Liver (tissue), 8 donors: ENCODE measurements at regions not wholly inside any gene's neighbourhood (a gene's known extent, or its start where the extent isn't known, plus 50 kb on each side); places are given as distances from the start of the nearest gene placed in this dataset.

Source experiments
- DNase-seq: peaks from one replicate; pipeline ENCODE4 v3.0.0-alpha.2; 2017; ENCODE audit warnings: low spot score
- H3K27ac ChIP-seq, 2 donors: one replicate each; pipeline ENCODE4 v1.7.0; 2013; ENCODE audit warnings: inconsistent platforms in 2 of 2, low read length in 2 of 2, control low read depth in 1 of 2, low read depth in 1 of 2, mild to moderate bottlenecking in 1 of 2
- H3K27me3 ChIP-seq, 4 donors: one replicate each; pipeline versions ENCODE4 v1.6.1 to v1.7.0; 2013; ENCODE audit warnings: low read length in 3 of 4, inconsistent platforms in 1 of 4, mild to moderate bottlenecking in 1 of 4, moderate library complexity in 1 of 4; ENCODE audit not compliant: control insufficient read depth in 4 of 4, insufficient read depth in 4 of 4
- H3K36me3 ChIP-seq, 4 donors: one replicate each; pipeline versions ENCODE4 v1.6.1 to v1.7.0; 2013; ENCODE audit warnings: low read length in 3 of 4, mild to moderate bottlenecking in 3 of 4, low read depth in 1 of 4, moderate library complexity in 1 of 4; ENCODE audit not compliant: control insufficient read depth in 4 of 4, insufficient read depth in 3 of 4
- H3K4me1 ChIP-seq, 4 donors: one replicate each; pipeline versions ENCODE4 v1.6.1 to v1.7.0; 2013; ENCODE audit warnings: low read length in 3 of 4, mild to moderate bottlenecking in 3 of 4, moderate library complexity in 1 of 4; ENCODE audit not compliant: control insufficient read depth in 4 of 4, insufficient read depth in 4 of 4
- H3K4me3 ChIP-seq, 3 donors: one replicate each; pipeline versions ENCODE4 v1.6.1 to v1.7.0; 2013; ENCODE audit warnings: low read length in 3 of 3, control low read depth in 1 of 3, low read depth in 1 of 3, mild to moderate bottlenecking in 1 of 3
- H3K9ac ChIP-seq, 2 donors: one replicate each; pipeline ENCODE4 v1.7.0; 2013; ENCODE audit warnings: low read length in 2 of 2, mild to moderate bottlenecking in 2 of 2, moderate library complexity in 2 of 2, control low read depth in 1 of 2, low read depth in 1 of 2
- H3K9me3 ChIP-seq, 4 donors: one replicate each; pipeline versions ENCODE4 v1.6.1 to v1.7.0; 2013; ENCODE audit warnings: low read length in 3 of 4; ENCODE audit not compliant: control insufficient read depth in 4 of 4
- ATF3 ChIP-seq: IDR thresholded peaks from 2 replicates; pipeline ENCODE4 v1.6.1; 2016; ENCODE audit warnings: antibody characterized with exemption
- EGR1 ChIP-seq, 2 donors: IDR thresholded peaks; 2 replicates each; pipeline ENCODE4 v1.6.1; 2016 to 2018; ENCODE audit warnings: antibody characterized with exemption in 2 of 2, low read depth in 2 of 2
- FOXA1 ChIP-seq: IDR thresholded peaks from 2 replicates; pipeline ENCODE4 v1.6.1; 2016; ENCODE audit warnings: antibody characterized with exemption
- FOXA2 ChIP-seq: IDR thresholded peaks from 2 replicates; pipeline ENCODE4 v1.6.1; 2016; ENCODE audit warnings: antibody characterized with exemption
- GABPA ChIP-seq, 2 donors: IDR thresholded peaks in 1 of 2; conservative IDR thresholded peaks in 1 of 2; 2 replicates each; pipeline ENCODE4 v1.6.1; 2016; ENCODE audit warnings: antibody characterized with exemption in 2 of 2, mild to moderate bottlenecking in 1 of 2, moderate library complexity in 1 of 2
- HNF4A ChIP-seq, 2 donors: conservative IDR thresholded peaks; 2 replicates each; pipeline ENCODE4 v1.6.1; 2016; ENCODE audit warnings: antibody characterized with exemption in 2 of 2, mild to moderate bottlenecking in 2 of 2
- JUND ChIP-seq, 2 donors: IDR thresholded peaks; 2 replicates each; pipeline ENCODE4 v1.6.1; 2016; ENCODE audit warnings: antibody characterized with exemption in 2 of 2
- RAD21 ChIP-seq, 2 donors: IDR thresholded peaks; 2 replicates each; pipeline ENCODE4 v1.6.1; 2016; ENCODE audit warnings: antibody characterized with exemption in 2 of 2, mild to moderate bottlenecking in 2 of 2
- RXRA ChIP-seq, 2 donors: IDR thresholded peaks; 2 replicates each; pipeline ENCODE4 v1.6.1; 2017 to 2018; ENCODE audit warnings: antibody characterized with exemption in 2 of 2, mild to moderate bottlenecking in 1 of 2
- ZBTB33 ChIP-seq: IDR thresholded peaks from 2 replicates; pipeline ENCODE4 v1.6.1; 2016; ENCODE audit warnings: antibody characterized with exemption
- WGBS: extraction: QIAGEN DNeasy Blood & Tissue Kit; methylation state at CpG from one replicate; pipeline ENCODE4 v1.1.7; 2013; 5-methylcytosine and 5-hydroxymethylcytosine counted together
- TF ChIP-seq, protein P1 (sequence below): fragments of 150-350 bp; IDR thresholded peaks from 2 replicates; pipeline ENCODE4 v1.5.1; 2017; ENCODE audit warnings: improper control_type of control experiment, low read depth, low read length; ENCODE audit not compliant: missing input control
- TF ChIP-seq, protein P2 (sequence below): IDR thresholded peaks from 2 replicates; pipeline ENCODE4 v1.6.1; 2016; ENCODE audit warnings: antibody characterized with exemption, mild to moderate bottlenecking
- donor health status: healthy.
- donor health status: healthy.
- donor health status: healthy.
- donor health status: healthy.
- donor health status: healthy.

GRCh38 chr16:80913397-80913796 lies 93.3 kb downstream of the CMC2 start (continued):
- TF ChIP-seq FOXA2, result no peak
- no peak for TF ChIP-seq EGR1 (IDR thresholded peaks at IDR 0.05; ENCODE audit: low read depth in 2 of 2)
- TF ChIP-seq, protein P1, sequence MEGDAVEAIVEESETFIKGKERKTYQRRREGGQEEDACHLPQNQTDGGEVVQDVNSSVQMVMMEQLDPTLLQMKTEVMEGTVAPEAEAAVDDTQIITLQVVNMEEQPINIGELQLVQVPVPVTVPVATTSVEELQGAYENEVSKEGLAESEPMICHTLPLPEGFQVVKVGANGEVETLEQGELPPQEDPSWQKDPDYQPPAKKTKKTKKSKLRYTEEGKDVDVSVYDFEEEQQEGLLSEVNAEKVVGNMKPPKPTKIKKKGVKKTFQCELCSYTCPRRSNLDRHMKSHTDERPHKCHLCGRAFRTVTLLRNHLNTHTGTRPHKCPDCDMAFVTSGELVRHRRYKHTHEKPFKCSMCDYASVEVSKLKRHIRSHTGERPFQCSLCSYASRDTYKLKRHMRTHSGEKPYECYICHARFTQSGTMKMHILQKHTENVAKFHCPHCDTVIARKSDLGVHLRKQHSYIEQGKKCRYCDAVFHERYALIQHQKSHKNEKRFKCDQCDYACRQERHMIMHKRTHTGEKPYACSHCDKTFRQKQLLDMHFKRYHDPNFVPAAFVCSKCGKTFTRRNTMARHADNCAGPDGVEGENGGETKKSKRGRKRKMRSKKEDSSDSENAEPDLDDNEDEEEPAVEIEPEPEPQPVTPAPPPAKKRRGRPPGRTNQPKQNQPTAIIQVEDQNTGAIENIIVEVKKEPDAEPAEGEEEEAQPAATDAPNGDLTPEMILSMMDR, result no peak
- TF ChIP-seq GABPA (IDR thresholded peaks at IDR 0.05 in 1 of 2, conservative IDR thresholded peaks at IDR 0.05 in 1 of 2), result no peak

DNA sequence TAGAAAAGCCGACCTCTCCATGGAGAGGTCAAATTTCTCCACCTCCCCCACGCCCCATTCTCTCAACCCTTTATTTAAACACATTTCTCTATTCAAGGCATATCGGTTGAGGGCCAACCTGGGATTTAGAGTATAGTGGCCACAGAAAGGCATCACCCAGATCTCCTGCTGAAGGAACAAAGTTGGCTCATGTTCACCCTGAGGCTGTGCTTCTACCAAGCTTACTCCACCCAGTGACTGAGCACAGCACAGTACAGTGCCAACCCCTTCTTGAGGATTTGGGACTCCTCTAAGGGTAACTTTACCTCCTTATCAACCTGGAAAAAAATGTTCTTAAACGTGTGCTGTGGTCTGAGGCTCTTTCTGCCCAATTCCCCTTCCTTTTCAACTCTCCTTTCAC lies 94.0 kb downstream of the CMC2 start:
- 77% methylated on average over 4 of the region's 4 CpGs for WGBS
- no peak for DNase-seq

More for the DNA sequence above, 94.0 kb downstream of the CMC2 start:
- H3K4me1 ChIP-seq, result no peaks in the 10 kb centered on the region
- TF ChIP-seq RXRA (IDR thresholded peaks at IDR 0.05) (no peak), GABPA (IDR thresholded peaks at IDR 0.05 in 1 of 2, conservative IDR thresholded peaks at IDR 0.05 in 1 of 2) (no peak), ZBTB33 (no peak), HNF4A (conservative IDR thresholded peaks at IDR 0.05) (no peak), RAD21 (IDR thresholded peaks at IDR 0.05) (no peak), ATF3 (no peak), FOXA2 (no peak), FOXA1 (no peak), JUND (IDR thresholded peaks at IDR 0.05) (no peak)
- TF ChIP-seq, protein P2, sequence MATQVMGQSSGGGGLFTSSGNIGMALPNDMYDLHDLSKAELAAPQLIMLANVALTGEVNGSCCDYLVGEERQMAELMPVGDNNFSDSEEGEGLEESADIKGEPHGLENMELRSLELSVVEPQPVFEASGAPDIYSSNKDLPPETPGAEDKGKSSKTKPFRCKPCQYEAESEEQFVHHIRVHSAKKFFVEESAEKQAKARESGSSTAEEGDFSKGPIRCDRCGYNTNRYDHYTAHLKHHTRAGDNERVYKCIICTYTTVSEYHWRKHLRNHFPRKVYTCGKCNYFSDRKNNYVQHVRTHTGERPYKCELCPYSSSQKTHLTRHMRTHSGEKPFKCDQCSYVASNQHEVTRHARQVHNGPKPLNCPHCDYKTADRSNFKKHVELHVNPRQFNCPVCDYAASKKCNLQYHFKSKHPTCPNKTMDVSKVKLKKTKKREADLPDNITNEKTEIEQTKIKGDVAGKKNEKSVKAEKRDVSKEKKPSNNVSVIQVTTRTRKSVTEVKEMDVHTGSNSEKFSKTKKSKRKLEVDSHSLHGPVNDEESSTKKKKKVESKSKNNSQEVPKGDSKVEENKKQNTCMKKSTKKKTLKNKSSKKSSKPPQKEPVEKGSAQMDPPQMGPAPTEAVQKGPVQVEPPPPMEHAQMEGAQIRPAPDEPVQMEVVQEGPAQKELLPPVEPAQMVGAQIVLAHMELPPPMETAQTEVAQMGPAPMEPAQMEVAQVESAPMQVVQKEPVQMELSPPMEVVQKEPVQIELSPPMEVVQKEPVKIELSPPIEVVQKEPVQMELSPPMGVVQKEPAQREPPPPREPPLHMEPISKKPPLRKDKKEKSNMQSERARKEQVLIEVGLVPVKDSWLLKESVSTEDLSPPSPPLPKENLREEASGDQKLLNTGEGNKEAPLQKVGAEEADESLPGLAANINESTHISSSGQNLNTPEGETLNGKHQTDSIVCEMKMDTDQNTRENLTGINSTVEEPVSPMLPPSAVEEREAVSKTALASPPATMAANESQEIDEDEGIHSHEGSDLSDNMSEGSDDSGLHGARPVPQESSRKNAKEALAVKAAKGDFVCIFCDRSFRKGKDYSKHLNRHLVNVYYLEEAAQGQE, result no peak
- H3K27ac ChIP-seq, result no peak overlapping the region
- no peak overlapping the region for H3K4me3 ChIP-seq
- H3K9ac ChIP-seq, result no peak overlapping the region
- peaks cover 0 to 3% (median 1%) of the 10 kb centered on the region in 4 donors for H3K9me3 ChIP-seq
- no peaks in the 10 kb centered on the region for H3K36me3 ChIP-seq
- H3K27me3 ChIP-seq, result no peaks in the 10 kb centered on the region
